GM12875 (cell line): ENCODE measurements at regions not wholly inside any gene's neighbourhood (a gene's known extent, or its start where the extent isn't known, plus 50 kb on each side); places are given as distances from the start of the nearest gene placed in this dataset.

Experiments
- H3K4me3 ChIP-seq: one replicate; pipeline ENCODE4 v1.5.1; 2011; ENCODE audit warnings: low read depth, low read length, control low read depth
- TF ChIP-seq, protein P1 (sequence below): IDR thresholded peaks from 2 replicates; pipeline ENCODE4 v1.5.1; 2011; ENCODE audit warnings: low read depth, mild to moderate bottlenecking, control low read depth, inconsistent platforms, low read length, moderate library complexity, borderline replicate concordance; ENCODE audit not compliant: insufficient read depth

DNA sequence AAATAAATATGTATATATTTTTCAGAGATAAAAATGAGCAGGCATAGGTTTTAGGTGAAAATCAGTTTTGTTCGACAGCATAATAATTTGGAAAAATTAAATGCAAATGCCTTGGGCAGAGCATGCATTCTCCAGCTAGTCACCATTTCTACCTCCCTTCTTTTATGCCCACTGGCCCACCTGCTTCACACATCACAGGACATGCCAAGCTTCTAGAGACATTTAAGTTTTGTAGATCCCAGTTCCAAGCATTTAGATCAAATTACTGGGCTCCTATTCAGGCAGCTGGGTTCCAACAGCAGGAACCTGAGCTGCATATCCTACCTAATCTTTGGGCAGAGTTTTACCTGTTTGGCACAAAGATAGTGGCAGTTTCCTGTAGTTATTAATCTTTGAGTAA is 67.6 kb upstream of the SLC38A4 start:
- TF ChIP-seq, protein P1, sequence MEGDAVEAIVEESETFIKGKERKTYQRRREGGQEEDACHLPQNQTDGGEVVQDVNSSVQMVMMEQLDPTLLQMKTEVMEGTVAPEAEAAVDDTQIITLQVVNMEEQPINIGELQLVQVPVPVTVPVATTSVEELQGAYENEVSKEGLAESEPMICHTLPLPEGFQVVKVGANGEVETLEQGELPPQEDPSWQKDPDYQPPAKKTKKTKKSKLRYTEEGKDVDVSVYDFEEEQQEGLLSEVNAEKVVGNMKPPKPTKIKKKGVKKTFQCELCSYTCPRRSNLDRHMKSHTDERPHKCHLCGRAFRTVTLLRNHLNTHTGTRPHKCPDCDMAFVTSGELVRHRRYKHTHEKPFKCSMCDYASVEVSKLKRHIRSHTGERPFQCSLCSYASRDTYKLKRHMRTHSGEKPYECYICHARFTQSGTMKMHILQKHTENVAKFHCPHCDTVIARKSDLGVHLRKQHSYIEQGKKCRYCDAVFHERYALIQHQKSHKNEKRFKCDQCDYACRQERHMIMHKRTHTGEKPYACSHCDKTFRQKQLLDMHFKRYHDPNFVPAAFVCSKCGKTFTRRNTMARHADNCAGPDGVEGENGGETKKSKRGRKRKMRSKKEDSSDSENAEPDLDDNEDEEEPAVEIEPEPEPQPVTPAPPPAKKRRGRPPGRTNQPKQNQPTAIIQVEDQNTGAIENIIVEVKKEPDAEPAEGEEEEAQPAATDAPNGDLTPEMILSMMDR: no peak
- H3K4me3 ChIP-seq: no peak overlapping the region

DNA sequence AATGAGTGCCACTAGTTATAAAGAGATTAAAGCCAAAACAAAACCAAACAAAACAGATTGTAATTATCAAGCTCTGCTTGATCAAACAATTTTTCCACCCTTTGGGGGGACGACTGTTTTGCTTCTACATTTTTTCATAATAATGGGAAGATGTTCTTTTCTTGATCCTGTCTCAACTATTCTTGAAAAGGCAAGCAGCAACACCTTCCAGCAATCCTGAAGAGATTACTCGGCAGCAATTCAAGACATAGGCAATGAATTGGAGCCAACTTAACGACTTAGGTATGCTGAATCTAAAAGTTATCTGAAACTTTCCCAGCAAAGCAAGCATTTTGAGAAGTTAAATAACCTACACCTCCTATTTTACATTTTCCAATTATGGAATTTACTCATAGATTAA is 69.9 kb upstream of the SLC38A4 start:
- H3K4me3 ChIP-seq: no peak overlapping the region
- TF ChIP-seq, protein P1: no peak

- H3K4me3 ChIP-seq: no peak overlapping the region
- TF ChIP-seq, protein P1: no peak
Measured at GRCh38 chr12:46896680-46897079, 70.9 kb upstream of the SLC38A4 start.

GRCh38 chr12:46898152-46898931 is 72.5 kb upstream of the SLC38A4 start:
- TF ChIP-seq, protein P1: no peak
- no peak overlapping the region for H3K4me3 ChIP-seq

DNA sequence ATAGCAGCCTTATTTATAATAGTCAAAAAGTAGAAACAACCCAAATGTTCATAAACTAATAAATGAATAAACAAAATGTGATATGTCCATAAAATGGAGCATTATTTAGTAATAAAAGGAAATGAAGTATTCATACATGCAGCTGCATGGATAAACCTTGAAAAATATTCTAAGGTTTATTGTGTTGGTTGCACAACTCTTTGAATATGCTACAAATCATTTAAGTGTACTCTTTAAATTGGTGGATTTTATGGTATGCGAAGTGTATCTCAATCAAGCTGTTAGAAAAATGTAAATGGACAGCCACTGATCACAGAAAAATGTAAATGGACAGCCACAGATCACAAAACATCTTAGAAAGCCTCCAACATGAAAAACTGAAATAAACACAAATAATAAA is 73.2 kb upstream of the SLC38A4 start:
- TF ChIP-seq, protein P1: no peak

GRCh38 chr12:46900734-46901463 is 75.1 kb upstream of the SLC38A4 start:
- no peak overlapping the region for H3K4me3 ChIP-seq
- TF ChIP-seq, protein P1: no peak

More for the DNA sequence above, 73.2 kb upstream of the SLC38A4 start:
- no peak overlapping the region for H3K4me3 ChIP-seq
